LNCaP clone FGC (cell line): ENCODE measurements at regions not wholly inside any gene's neighbourhood (a gene's known extent, or its start where the extent isn't known, plus 50 kb on each side); places are given as distances from the start of the nearest gene placed in this dataset.
"Not testable (repeated sequence)": the region's sequence is repeated elsewhere in the genome, so short reads cannot be mapped to it uniquely, and the experiment has no call there.

Experiments
- DNase-seq: peaks from one replicate; pipeline ENCODE4 v3.0.0-alpha.2; 2011; ENCODE audit warnings: low read depth
- H3K4me3 ChIP-seq: 2 replicates; pipeline ENCODE4 v1.5.1; 2011; ENCODE audit warnings: mild to moderate bottlenecking, low read depth, low read length, control low read depth
- TF ChIP-seq, protein P1 (sequence below): IDR thresholded peaks from 2 replicates; pipeline ENCODE4 v1.5.1; 2012; ENCODE audit warnings: mild to moderate bottlenecking; ENCODE audit not compliant: control insufficient read depth, insufficient read depth; ENCODE audit errors: extremely low read depth

DNA sequence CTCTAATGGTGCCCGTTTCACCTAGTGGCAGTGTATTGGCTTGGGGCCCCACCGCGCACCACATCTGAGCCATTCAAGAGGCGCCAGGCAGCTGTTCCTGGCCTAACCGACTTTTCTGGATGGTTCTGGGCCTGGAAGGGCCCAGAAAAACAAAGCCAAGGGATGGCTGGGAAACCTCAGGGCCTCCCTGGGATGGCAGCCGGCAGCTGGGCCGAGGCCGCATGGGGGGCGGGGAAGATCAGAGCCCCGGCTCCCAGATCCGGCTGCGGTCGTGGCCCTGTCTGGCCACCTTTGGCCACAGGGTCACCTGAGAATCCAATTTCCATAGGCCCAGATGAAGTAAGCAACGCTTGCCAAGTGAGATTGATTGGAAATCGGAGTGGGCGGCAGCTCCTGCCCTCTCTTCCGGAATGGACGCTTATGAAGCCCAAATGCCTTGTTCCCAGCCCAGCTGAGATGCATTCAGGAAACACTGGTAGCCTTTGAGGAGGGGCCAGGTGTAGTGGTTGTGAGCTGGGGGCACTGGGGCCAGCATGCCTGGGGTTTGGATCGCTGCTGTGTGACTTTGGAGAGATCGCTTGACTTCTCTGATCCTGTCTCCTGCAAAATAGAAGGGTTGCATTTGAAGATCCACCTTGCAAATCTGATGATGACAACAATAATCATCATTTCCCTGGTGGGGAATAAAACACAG is 163.8 kb upstream of the GSE1 start:
- no peak for DNase-seq
- TF ChIP-seq, protein P1, sequence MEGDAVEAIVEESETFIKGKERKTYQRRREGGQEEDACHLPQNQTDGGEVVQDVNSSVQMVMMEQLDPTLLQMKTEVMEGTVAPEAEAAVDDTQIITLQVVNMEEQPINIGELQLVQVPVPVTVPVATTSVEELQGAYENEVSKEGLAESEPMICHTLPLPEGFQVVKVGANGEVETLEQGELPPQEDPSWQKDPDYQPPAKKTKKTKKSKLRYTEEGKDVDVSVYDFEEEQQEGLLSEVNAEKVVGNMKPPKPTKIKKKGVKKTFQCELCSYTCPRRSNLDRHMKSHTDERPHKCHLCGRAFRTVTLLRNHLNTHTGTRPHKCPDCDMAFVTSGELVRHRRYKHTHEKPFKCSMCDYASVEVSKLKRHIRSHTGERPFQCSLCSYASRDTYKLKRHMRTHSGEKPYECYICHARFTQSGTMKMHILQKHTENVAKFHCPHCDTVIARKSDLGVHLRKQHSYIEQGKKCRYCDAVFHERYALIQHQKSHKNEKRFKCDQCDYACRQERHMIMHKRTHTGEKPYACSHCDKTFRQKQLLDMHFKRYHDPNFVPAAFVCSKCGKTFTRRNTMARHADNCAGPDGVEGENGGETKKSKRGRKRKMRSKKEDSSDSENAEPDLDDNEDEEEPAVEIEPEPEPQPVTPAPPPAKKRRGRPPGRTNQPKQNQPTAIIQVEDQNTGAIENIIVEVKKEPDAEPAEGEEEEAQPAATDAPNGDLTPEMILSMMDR = no peak
- H3K4me3 ChIP-seq = no peak overlapping the region

DNA sequence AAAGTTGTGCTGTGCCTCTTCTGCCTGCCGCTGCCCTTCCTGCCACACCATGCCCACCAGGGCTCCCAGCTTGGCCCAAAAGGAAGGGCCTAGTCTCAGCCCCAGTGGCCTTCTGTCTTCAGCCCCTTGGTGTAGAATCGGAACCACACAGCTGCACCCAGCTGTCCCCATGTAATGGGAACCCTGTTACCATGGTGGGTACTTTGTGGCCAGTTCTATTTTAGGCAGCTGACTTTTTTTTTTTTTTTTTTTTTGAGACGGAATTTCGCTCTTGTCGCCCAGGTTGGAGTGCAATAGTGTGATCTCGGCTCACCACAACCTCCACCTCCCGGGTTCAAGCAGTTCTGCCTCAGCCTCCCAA is 163.3 kb upstream of the GSE1 start:
- TF ChIP-seq, protein P1 = no peak
- no peak for DNase-seq
- no peak overlapping the region for H3K4me3 ChIP-seq

DNA sequence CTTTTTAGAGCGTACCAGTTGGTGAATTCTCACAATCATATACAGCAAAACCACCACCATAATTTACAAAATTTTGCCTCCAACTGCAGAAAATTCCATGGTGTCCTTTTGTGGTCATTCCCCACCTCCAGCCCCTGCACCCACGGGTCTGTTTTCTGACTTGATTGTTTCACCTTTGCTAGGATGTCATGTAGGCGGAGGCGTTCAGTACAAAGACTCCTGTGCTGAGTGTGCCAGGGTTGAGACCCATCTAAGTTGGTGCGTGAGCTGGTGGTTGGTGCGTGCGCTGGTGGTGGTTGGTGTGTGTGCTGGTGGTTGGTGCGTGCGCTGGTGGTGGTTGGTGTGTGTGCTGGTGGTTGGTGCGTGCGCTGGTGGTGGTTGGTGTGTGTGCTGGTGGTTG is 162.0 kb upstream of the GSE1 start:
- H3K4me3 ChIP-seq, DNase-seq: not testable (repeated sequence)

DNA sequence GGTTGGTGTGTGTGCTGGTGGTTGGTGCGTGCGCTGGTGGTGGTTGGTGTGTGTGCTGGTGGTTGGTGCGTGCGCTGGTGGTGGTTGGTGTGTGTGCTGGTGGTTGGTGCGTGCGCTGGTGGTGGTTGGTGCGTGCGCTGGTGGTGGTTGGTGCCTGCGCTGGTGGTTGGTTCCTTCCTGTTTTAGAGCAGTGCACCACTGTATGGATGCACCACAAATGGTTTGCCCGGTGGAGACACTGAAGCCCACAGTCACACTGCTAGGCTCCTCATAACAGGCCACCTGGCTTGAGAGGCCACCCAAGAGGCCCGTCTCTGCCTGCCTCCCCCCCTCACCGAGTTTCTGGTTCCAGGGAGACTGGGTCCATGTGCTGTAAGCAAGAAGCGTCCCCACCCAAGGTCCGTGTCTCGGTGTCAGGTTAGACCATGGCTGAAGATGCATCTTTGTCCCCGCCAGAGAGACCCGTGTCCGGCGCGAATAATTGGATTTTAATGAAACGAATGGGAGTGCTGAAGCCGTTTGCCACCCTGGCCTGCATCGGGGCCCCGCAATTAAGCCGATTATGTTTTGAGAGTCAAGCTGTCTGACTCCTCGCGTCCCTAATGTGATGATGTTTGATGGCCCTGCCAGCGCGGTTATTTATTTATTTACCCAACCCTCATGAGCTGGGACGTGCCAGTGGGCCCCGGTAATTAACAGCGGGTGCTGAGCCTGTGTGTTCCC is 161.3 kb upstream of the GSE1 start:
- no peak overlapping the region for H3K4me3 ChIP-seq
- TF ChIP-seq, protein P1 = no peak
- no peak for DNase-seq

DNA sequence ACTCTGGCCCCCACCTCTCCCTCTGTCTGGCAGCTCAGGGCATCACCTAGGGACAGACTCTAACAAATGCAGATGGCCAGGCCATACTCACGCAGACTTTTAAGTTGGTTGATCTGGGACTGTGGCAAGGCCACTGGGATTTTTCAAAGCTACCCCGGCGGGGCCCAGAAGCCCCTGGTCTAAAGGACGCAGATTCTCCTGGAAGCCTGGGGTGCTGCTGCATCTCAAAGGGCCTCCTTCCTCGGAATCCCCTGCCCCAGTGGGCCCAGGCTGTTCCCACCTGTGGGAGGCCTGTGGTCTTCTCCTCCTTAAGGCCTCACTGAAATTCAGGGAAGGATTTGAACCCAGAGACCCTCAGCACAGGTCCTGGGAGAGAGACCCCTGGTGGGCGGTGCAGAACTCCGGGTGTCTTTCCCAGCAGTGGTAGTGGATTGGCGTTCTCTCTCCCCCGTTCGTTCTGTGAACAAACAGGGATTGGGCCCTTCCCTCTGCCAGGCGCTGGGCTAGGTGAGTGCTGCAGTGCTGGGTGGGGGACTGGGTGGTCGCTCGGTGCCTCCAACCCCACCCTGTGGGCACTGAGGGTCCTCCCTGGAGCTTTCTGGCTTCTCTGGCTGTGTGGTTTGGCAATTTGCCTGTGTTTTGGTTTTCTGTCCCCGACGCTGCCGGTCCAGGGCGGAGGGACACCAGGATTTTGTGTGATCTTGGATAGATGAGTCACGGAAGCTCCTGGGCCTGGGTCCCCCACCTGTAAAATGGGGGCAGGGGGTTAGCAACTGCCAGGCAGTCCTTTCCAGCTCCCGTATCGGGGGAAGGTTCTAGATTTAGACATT is 160.5 kb upstream of the GSE1 start:
- no peak overlapping the region for H3K4me3 ChIP-seq
- TF ChIP-seq, protein P1 = no peak
- DNase-seq = no peak

DNA sequence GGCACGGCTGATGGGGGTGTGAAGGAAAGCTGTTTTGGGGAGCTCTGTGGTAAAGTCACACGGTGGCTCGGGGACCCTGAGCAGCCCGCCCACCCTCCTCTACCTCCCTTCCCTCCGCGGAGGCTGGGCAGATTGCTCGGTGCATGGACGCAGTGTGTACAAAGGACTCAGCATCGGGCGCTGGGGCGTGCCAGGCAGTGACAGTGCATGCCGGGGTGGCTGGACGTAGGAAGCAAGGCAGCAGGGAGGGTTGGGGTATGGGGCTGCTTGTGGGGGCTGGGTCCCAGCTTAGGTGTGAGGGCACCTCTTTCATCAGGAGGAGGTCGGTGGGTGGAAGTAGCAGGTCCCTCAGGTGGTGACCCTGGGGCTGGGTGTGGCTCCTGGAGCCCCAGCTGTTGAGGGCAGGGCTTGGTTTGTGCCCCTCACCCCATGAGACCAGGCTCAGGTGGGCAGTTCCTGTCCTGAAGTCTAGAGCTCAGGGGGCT is 159.9 kb upstream of the GSE1 start:
- DNase-seq = no peak
- TF ChIP-seq, protein P1 = no peak
- no peak overlapping the region for H3K4me3 ChIP-seq

DNA sequence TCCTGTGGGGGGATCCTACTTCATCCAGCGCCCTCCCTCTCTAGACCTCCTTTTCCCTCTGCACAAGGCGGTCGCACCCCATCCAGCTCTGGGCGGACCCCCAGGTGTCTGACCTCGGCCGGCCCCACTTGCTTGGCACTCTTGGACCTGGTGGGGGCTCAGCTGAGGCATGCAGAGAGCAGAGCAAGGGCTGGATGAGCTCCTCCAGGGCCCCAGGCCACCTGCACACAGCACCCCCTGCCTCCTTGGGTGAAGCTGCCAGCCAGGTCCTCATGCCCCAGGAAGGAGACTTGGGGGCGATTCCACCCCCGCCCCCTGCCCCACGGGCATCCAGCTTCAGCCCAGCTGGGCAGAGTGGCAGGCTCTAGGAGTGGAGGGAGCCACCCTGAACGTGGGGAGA is 159.4 kb upstream of the GSE1 start:
- TF ChIP-seq, protein P1 = no peak
- H3K4me3 ChIP-seq = no peak overlapping the region
- no peak for DNase-seq
